Calu3 (cell line): ENCODE measurements at regions not wholly inside any gene's neighbourhood (a gene's known extent, or its start where the extent isn't known, plus 50 kb on each side); places are given as distances from the start of the nearest gene placed in this dataset.

Source experiments
- BruUV-seq: library from RNA; stranded (reverse); fragments of 400-500 nt; replicated peaks from 2 replicates; lab custom pipeline; 2021; lab: Mats Ljungman, UMichigan
- CTCF ChIA-PET: fragments of 300-600 bp; sonication (Branson Sonifier 250); formaldehyde crosslinking; loops from one replicate; lab custom pipeline; 2022; ENCODE audit warnings: antibody characterized with exemption; lab: Charles Lee
- DNase-seq: peaks from one replicate; pipeline ENCODE4 v3.0.0; 2022
- H3K27ac Mint-ChIP-seq: one replicate; pipeline ENCODE4 v1.8.0; 2022; ENCODE audit warnings: mixed read lengths; ENCODE audit not compliant: unreplicated experiment
- H3K27me3 Mint-ChIP-seq: one replicate; pipeline ENCODE4 v1.8.0; 2022; ENCODE audit warnings: mixed read lengths; ENCODE audit not compliant: unreplicated experiment
- H3K36me3 Mint-ChIP-seq: one replicate; pipeline ENCODE4 v1.8.0; 2022; ENCODE audit warnings: mild to moderate bottlenecking, moderate library complexity, mixed read lengths; ENCODE audit not compliant: insufficient read depth, unreplicated experiment
- H3K4me1 Mint-ChIP-seq: one replicate; pipeline ENCODE4 v1.8.0; 2022; ENCODE audit warnings: mild to moderate bottlenecking, low read depth, mixed read lengths; ENCODE audit not compliant: unreplicated experiment
- H3K4me3 Mint-ChIP-seq: one replicate; pipeline ENCODE4 v1.8.0; 2022; ENCODE audit warnings: mild to moderate bottlenecking, low read depth, moderate library complexity, mixed read lengths; ENCODE audit not compliant: unreplicated experiment
- H3K9me3 Mint-ChIP-seq: one replicate; pipeline ENCODE4 v1.8.0; 2022; ENCODE audit warnings: low read depth, mixed read lengths; ENCODE audit not compliant: unreplicated experiment
- intact Hi-C: fragments of 100-400 bp; cut with micrococcal nuclease; formaldehyde crosslinking; loops from one replicate; pipeline ENCODE4 v1.10.0; 2022; ENCODE audit not compliant: unreplicated experiment
- TF ChIP-seq, protein P1 (sequence below): fragments of 200-600 bp; IDR thresholded peaks from one replicate; pipeline ENCODE4 v1.8.0; 2022; ENCODE audit warnings: antibody characterized with exemption; ENCODE audit not compliant: unreplicated experiment

GRCh38 chr5:147045290-147045689 lies 166.7 kb upstream of the PPP2R2B start:
- Mint-ChIP-seq H3K27me3 (peaks cover 15% of the 10 kb centered on the region), H3K4me3 (no peak overlapping the region), H3K4me1 (no peaks in the 10 kb centered on the region), H3K9me3 (no peaks in the 10 kb centered on the region), H3K36me3 (no peaks in the 10 kb centered on the region), H3K27ac (no peak overlapping the region)
- no TSS peak for BruUV-seq
- DNase-seq = no peak
- intact Hi-C loops = no loop called here
- CTCF ChIA-PET = no interaction called here
- TF ChIP-seq, protein P1, sequence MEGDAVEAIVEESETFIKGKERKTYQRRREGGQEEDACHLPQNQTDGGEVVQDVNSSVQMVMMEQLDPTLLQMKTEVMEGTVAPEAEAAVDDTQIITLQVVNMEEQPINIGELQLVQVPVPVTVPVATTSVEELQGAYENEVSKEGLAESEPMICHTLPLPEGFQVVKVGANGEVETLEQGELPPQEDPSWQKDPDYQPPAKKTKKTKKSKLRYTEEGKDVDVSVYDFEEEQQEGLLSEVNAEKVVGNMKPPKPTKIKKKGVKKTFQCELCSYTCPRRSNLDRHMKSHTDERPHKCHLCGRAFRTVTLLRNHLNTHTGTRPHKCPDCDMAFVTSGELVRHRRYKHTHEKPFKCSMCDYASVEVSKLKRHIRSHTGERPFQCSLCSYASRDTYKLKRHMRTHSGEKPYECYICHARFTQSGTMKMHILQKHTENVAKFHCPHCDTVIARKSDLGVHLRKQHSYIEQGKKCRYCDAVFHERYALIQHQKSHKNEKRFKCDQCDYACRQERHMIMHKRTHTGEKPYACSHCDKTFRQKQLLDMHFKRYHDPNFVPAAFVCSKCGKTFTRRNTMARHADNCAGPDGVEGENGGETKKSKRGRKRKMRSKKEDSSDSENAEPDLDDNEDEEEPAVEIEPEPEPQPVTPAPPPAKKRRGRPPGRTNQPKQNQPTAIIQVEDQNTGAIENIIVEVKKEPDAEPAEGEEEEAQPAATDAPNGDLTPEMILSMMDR = no peak

DNA sequence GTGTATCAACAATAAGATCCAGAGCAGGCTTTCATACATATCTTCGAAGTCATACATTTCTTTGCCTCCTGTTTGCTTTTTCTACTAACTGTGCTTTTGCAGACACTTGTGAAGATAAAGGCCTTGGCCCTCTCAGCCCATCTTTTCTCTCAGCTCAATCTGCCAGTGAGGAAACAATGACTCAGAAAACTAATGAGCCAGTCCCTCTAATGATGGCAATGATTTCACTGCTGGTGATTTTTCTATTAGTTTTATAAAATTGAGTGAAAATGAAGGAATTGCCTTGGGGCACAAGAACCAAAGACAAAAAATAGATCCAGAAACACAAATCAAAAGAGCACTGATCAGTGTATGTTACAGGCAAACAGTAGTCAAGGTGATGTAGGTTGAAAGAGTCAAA lies 167.7 kb upstream of the PPP2R2B start:
- intact Hi-C loops = no loop called here
- Mint-ChIP-seq H3K36me3 (no peaks in the 10 kb centered on the region), H3K9me3 (no peaks in the 10 kb centered on the region), H3K27me3 (peaks cover 15% of the 10 kb centered on the region), H3K4me3 (no peak overlapping the region), H3K4me1 (no peaks in the 10 kb centered on the region), H3K27ac (no peak overlapping the region)
- TF ChIP-seq, protein P1 = no peak
- no TSS peak for BruUV-seq
- no peak for DNase-seq
- CTCF ChIA-PET = no interaction called here

DNA sequence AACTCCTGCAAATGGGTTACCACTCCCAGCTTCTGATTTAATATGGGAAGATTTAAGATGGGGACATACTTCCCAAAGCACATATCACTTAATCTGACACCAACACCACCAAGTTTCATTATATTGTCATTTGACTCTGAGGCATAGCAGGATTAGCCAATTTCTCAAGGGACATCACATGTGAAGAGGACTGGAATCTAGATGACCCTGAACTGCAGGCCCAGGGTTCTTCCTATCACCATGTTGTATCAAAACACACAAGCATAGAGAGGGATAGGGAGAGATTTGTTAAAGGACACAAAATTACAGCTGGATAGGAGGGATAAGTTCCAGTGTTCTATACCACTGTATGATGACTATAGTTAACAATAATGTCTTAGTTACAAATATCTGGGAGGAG lies 168.3 kb upstream of the PPP2R2B start:
- intact Hi-C loops = no loop called here
- no peak overlapping the region for H3K4me3 Mint-ChIP-seq
- no peak overlapping the region for H3K27ac Mint-ChIP-seq
- H3K27me3 Mint-ChIP-seq = peaks cover 15% of the 10 kb centered on the region
- TF ChIP-seq, protein P1 = no peak
- H3K9me3 Mint-ChIP-seq = no peaks in the 10 kb centered on the region
- no peaks in the 10 kb centered on the region for H3K36me3 Mint-ChIP-seq
- CTCF ChIA-PET = no interaction called here
- H3K4me1 Mint-ChIP-seq = no peaks in the 10 kb centered on the region
- DNase-seq = no peak
- BruUV-seq = no TSS peak

DNA sequence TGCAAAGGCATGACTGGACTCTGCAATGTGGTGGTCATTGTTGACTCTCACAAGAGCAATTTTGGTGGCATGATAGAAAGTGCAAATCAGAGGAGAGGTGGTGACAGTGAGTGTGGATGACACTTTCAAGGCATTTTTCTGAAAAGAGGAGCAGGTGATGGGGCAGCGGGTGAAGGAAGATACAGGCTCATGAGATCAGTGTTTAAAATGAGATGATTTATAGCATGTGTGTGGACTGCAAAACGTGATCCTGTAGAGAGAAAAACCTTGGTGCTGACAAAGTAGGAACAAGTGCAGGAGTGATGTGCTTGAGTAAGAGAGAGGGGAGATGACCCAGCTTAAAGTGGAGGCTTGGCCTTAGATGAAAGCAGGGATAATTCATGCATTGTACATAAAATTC lies 171.2 kb upstream of the PPP2R2B start:
- intact Hi-C loops = no loop called here
- H3K36me3 Mint-ChIP-seq = no peaks in the 10 kb centered on the region
- H3K27ac Mint-ChIP-seq = no peak overlapping the region
- CTCF ChIA-PET = no interaction called here
- H3K27me3 Mint-ChIP-seq = no peaks in the 10 kb centered on the region
- no peaks in the 10 kb centered on the region for H3K9me3 Mint-ChIP-seq
- TF ChIP-seq, protein P1 = no peak
- BruUV-seq = no TSS peak
- DNase-seq = no peak
- no peak overlapping the region for H3K4me3 Mint-ChIP-seq
- H3K4me1 Mint-ChIP-seq = no peaks in the 10 kb centered on the region

GRCh38 chr5:147050172-147050571 lies 171.6 kb upstream of the PPP2R2B start:
- no peaks in the 10 kb centered on the region for H3K36me3 Mint-ChIP-seq
- CTCF ChIA-PET = no interaction called here
- no peaks in the 10 kb centered on the region for H3K9me3 Mint-ChIP-seq
- BruUV-seq = no TSS peak
- DNase-seq = no peak
- TF ChIP-seq, protein P1 = no peak
- no peak overlapping the region for H3K27ac Mint-ChIP-seq
- no peaks in the 10 kb centered on the region for H3K4me1 Mint-ChIP-seq
- intact Hi-C loops = no loop called here
- no peaks in the 10 kb centered on the region for H3K27me3 Mint-ChIP-seq
- no peak overlapping the region for H3K4me3 Mint-ChIP-seq
